ENCODE measurements at regions not wholly inside any gene's neighbourhood (a gene's known extent, or its start where the extent isn't known, plus 50 kb on each side); places are given as distances from the start of the nearest gene placed in this dataset.

- ATAC-seq (no peak), DNase-seq (no peak)
- intact Hi-C loops (cut with micrococcal nuclease), result no loop called here
These were observed 418.9 kb downstream of the SETD4 start for GRCh38 chr21:35641271-35642016.

GRCh38 chr21:35637431-35637830, 422.9 kb downstream of the SETD4 start:
- intact Hi-C loops (cut with micrococcal nuclease), result no loop called here
- peak; percentile 38 for ATAC-seq
- no peak for DNase-seq

DNA sequence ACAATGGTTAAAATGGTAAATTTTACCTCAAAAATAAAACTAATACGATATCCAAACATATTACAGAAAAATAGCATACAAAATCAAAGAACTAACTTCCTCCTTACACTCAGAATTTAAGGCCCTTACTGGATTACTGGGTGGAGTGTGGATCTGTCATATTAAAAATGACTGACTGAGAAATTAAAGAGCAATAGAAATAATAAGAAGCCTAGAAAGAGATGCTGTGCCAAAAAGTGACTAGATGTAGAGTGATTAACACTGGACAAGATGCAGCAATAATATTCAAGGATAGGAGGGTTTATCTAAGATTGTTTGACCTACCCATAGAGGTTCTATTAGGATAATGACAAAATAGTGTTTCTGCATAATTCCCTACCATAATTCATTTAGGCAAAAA, 424.3 kb downstream of the SETD4 start:
- ATAC-seq (no peak), DNase-seq (no peak)
- intact Hi-C loops (cut with micrococcal nuclease), result no loop called here

DNA sequence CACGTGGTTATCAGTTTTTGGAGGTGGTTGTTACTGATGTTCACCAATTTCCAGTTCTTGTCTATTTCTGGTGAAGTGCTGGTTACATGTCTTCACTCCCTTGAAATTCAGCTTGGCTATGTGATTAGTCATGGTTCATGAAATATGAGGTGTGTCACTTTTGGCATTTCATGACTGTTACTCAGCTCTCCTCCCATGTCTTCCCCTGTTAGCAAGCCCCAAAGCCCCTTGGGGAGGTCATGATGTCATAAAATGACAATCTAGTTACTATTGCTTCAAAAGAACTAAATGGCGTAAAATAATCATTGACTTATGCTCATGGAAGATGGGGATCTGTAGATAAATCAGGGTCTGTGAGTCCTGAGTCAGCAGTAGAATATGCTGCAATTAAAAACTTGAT, 425.1 kb downstream of the SETD4 start:
- no peak for DNase-seq
- ATAC-seq, result no peak
- intact Hi-C loops (cut with micrococcal nuclease), result no loop called here

DNA sequence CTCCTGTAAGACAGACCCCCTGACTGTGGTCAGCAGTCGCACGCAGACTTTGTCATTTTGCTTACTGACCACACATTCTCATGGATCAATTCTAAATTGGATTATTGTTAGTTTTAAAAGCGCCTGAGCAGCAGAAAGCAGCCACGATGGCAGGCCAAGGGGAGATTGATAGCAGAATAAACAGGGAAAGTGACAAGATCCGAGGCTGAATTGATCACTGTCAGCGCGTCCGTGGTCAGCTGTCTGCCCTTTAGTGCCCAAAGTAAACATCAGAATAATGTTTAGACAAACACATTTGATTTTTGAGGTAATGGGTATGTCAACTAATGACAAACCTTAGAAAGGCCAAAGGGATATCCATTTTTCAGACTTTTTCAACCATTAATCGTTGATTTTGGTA, 426.8 kb downstream of the SETD4 start:
- DNase-seq (no peak), ATAC-seq (no peak)
- intact Hi-C loops (cut with micrococcal nuclease), result no loop called here

DNA sequence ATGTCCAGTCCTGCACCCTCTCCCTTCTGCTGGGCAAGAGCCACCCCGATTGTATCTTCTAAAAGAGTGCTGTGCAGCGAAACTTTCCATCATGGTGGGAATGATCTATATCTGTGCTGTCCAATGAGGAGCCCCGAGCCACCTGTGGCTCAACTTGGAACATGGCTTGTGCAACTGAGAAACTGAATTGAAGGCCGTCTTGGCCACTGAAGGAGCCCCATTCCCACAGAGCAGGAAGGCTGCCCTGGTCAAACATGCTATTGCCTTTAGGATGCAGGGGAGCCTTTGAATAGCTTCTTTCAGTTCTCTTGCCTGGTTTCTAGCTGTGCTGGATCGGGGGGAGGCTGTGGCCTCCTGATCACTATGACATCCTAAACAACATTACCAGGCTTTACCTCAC, 427.6 kb downstream of the SETD4 start:
- DNase-seq, result no peak
- intact Hi-C loops (cut with micrococcal nuclease), result no loop called here
- ATAC-seq, result no peak

DNA sequence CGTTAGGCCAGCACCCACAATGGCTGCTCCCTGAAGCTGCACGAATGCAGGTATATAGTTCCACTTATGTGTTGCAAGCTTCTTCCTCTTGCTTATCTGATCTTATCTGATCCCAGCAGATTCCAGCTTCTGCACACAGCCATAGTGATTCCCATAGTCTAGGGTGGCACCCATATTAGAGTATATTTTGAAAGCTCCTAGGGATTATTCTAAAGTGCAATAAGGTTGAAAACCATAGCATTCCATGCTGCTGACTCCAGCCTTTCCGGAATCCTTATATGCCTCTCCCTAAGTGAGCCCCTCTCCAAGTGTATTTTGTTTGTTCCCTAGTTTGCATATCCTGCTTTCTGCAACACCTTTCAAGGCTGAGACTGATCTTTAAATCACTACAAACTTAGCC, 432.0 kb downstream of the SETD4 start:
- DNase-seq (no peak), ATAC-seq (no peak)
- intact Hi-C loops (cut with micrococcal nuclease), result no loop called here

DNA sequence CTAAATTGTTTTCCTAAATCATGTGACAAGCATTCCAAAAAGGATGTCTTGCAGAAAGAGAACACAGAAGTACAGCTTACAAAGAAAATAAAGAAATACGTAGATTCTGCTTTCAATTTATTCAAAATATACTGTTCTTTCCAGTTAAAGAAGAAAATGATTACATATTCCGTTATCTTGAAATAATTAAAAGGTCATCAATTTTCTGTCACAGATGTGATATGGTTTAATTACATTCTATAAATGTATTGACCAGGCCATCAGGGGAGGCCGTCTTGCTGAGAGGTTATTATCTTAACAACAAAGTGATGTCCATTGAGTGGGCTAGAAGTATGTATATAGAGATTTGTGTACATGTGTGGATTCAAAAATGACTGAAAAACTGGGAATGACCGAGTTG, 432.9 kb downstream of the SETD4 start:
- intact Hi-C loops (cut with micrococcal nuclease), result no loop called here
- DNase-seq (no peak), ATAC-seq (no peak)

DNA sequence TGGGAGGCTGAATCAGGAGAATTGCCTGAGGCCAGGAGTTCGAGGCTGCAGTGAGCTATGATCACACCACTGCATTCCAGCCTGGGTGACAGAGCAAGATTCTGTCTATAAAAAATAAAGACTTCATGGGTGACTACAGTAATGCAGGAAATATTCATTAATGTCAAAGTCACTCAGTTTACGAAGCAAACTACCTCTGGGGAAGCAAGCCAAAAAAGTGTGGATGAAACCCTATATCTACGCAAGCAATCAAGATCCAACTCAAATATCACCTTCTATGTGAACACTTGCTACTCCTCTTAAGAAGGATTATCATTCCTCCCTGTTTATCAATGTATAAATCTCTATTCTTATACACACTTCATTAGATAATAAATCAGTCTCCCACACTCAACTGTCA, 434.8 kb downstream of the SETD4 start:
- intact Hi-C loops (cut with micrococcal nuclease), result no loop called here
- DNase-seq (no peak), ATAC-seq (no peak)

DNA sequence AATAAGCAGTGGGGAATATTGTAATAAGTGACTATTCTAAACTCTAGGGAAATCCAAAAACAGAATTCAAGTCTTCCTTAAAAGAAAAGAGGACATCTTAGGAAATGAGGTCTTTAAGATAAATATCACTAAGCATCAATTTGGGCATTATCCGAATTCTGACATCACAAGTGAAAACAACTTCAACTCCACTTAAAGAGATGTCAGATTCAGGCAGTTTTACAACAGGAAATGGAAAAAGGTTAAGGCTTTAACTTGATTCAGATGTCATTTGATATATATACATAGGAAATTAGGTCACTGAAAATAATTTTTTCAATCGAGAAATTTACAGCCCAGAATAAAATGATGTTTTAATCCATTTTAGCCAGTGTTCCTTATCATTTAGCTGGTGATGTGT, 435.4 kb downstream of the SETD4 start:
- DNase-seq (no peak), ATAC-seq (no peak)
- intact Hi-C loops (cut with micrococcal nuclease), result no loop called here

DNA sequence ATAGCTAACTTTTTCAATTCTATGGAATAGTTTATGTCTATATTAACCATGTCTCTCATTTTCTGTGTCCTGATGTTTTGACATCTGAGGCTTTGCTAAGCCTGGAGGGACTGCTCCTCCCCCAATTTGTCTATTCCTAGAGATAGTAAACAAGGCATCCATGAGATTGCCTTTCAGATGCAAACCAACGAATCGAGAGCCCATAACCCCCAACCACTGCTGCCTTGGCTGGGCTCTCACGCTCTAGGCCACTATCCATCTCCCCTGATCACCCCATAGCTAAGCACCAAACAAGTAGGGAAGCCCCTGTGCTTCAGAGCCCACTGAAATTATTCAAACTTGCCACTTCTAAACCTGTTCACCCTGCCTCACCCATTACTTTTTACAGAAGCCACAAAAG, 437.7 kb downstream of the SETD4 start:
- ATAC-seq, result no peak
- no peak for DNase-seq
- intact Hi-C loops (cut with micrococcal nuclease), result no loop called here

DNA sequence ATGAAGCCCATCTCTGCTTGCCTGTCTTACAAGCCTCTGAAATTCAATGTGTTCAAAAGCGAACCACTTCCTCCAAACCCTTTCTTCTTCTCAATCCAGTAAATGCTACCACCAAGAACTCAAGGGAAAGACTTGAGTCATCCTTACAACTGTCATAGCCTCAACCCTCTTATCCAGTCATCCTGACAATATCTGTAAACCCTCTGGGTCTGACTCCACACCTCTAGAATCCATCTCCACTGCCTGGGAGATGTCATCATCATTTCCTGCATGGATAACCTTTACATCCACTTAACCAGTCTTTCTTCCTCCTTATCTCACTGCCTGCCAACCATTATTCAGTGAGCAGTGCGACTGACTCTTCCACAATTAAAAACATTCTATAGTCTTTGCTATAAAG, 441.1 kb downstream of the SETD4 start:
- ATAC-seq, result no peak

DNA sequence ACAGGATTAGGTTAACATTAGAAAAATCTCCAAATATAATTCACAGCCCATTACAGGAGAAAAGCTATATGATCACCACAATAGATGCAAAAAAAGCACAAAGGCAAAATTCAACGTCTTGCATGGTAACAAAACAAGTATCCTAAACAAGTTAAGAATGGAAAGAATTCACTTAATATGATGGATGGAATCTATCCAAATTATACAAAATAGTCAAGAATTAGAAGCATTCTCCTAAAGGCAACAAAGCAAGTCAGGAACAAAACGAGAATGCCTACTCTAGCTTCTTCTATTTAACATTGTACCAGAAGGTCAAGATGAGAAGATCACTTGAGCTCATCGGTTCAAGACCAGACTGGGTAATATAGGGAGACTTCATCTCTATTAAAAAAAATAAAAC, 442.8 kb downstream of the SETD4 start:
- ATAC-seq (no peak), DNase-seq (no peak)
- intact Hi-C loops (cut with micrococcal nuclease), result no loop called here

More for the DNA sequence above, 441.1 kb downstream of the SETD4 start:
- intact Hi-C loops (cut with micrococcal nuclease), result no loop called here
- DNase-seq, result no peak

GRCh38 chr21:35616090-35616489, 444.2 kb downstream of the SETD4 start:
- intact Hi-C loops (cut with micrococcal nuclease), result no loop called here
- ATAC-seq (peak; percentile 15), DNase-seq (no peak)

GRCh38 chr21:35615325-35615724, 445.0 kb downstream of the SETD4 start:
- no peak for ATAC-seq
- no peak for DNase-seq
- intact Hi-C loops (cut with micrococcal nuclease), result no loop called here

GRCh38 chr21:35614396-35614921, 445.9 kb downstream of the SETD4 start:
- intact Hi-C loops (cut with micrococcal nuclease), result no loop called here
- DNase-seq (no peak), ATAC-seq (no peak)

DNA sequence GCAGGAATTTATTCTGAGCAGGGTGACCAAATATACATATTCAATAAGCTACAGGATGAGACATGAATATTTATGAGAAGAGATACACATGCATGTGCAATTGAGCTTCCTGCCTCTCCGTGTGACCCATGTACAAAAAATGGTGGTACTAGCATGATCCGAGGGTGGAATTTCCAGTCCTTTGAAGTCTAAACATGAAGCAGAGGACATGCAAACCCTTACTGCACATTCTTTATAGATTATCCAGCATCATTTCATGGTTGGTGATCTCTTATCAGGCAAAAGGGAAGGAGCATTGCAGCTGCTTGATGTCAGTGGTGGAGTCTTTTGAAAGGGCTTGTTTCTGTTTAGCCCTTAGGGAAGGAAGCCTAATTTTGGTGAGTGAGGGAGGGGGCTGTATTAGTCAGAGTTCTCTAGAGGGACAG, 448.6 kb downstream of the SETD4 start:
- ATAC-seq (no peak), DNase-seq (no peak)
- intact Hi-C loops (cut with micrococcal nuclease), result no loop called here

- no peak for ATAC-seq
- intact Hi-C loops (cut with micrococcal nuclease), result no loop called here
- DNase-seq, result no peak
These were observed 451.1 kb downstream of the SETD4 start for GRCh38 chr21:35609263-35609662.

- DNase-seq, result no peak
- ATAC-seq, result no peak
- intact Hi-C loops (cut with micrococcal nuclease), result no loop called here
These were observed 452.9 kb downstream of the SETD4 start for GRCh38 chr21:35607406-35607805.

DNA sequence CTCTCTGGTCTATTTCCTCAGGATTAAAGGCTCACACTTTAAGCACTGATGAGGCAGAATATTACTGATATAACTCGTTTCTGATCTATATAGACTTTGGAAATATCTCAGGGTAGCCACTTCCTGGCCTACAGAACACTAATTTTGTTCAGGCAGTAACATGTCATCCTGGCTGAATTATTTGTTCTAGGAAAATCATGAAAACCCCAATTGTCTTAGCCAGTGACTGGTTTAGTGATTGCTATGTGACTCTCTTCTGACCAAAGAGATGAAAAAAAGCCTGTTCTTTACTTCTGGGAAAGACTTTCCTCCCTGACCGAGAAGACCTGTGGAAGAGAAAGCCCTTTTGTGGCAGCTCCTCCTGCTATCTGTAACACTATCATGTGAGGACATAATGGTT, 453.7 kb downstream of the SETD4 start:
- intact Hi-C loops (cut with micrococcal nuclease), result no loop called here
- ATAC-seq, result no peak

GRCh38 chr21:35606146-35606545, 454.2 kb downstream of the SETD4 start:
- ATAC-seq, result no peak
- intact Hi-C loops (cut with micrococcal nuclease), result no loop called here
- DNase-seq, result no peak

More for the DNA sequence above, 453.7 kb downstream of the SETD4 start:
- no peak for DNase-seq
